Activated CD8-positive, alpha-beta memory T cell treated with anti-CD3 and anti-CD28 coated beads for 1 hour (primary cell): ENCODE measurements at regions not wholly inside any gene's neighbourhood (a gene's known extent, or its start where the extent isn't known, plus 50 kb on each side); places are given as distances from the start of the nearest gene placed in this dataset.

Experiments
- DNase-seq, 2 donors: peaks; one replicate each; pipeline ENCODE4 v3.0.0-alpha.2; 2020; ENCODE audit warnings: low read depth in 1 of 2; ENCODE audit errors: extremely low read depth in 1 of 2

- DNase-seq: no peak
Measured at GRCh38 chrY:7465185-7465621, 553.7 kb upstream of the AMELY start.

- no peak for DNase-seq
Measured at GRCh38 chrY:7464742-7465141, 553.2 kb upstream of the AMELY start.

- no peak for DNase-seq
Measured at GRCh38 chrY:7463711-7464110, 552.2 kb upstream of the AMELY start.

DNA sequence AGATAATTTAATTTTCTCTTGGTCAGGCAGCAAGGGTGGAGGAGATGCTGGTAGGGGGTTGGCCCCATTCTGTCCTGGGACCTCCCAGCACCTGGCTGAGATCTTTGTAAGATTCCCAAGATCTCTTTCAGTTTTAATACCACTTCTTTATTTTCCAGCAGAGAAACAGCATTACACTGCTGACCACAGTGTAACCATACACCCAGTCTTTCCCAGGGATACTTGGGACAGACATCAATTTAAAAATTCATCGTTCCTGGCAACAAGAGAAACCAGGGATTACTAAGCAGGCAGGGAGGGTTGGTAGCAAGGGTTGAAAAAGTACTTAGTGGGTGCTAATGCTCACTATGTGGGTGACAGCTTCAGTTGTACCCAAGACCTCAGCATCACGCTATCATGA is 551.6 kb upstream of the AMELY start:
- DNase-seq: no peak

DNA sequence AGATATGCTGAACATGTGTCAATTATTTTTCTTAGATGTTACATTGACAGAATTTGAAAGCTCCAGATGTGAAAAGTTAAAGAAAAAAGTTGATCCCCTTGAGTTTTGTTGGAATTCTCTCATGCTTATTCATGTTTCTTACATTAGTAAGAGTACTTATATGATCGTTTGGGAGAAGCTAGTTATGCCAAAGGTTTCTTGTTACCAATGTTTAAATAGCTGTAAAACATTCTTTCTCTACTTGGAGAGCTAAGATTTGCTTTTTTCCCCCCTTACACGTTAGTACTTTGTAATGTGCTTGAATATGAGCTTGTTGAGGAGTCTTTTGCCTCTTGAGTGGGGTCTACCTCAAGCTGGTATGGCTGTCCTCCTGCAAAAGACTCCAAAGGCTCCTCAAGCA is 551.1 kb upstream of the AMELY start:
- no peak for DNase-seq

- no peak for DNase-seq
Measured at GRCh38 chrY:7461873-7462525, 550.4 kb upstream of the AMELY start.

- DNase-seq: no peak
Measured at GRCh38 chrY:7459802-7460201, 548.2 kb upstream of the AMELY start.

DNA sequence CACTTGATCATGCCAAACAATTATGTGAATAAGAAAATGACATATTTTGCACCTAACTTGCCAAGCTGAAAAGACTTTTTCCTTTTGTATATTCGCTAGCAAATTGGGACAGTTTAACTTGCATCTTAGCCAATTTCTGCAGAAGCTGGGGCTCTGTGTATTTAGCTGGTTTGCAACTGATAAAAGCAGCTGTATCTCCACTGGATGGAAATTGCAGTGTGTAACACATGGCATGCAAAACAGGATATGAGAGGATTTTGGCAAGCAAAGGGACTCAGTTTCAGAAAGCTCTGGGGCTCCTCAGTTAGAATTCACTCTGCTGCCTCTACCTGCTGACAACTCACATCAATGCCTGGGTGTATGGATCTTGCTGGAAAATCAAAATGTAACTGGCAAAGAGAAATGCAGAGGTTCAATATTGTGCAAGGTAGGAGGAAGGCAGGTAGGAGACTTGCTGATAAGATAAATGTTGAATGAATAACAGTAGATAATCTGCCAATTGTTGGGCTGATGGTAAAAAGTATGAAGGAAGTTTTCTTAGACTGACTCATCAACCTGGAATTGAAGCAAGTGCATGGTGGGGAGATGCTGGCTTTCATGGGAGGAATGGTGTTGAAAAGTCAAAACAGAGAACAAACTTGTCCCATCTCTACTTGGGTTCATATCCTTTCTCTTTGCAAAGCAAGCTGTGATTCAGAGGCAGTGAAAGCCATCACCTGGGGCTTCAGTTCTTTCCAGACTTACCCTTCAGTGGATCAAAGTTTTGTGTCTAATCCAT is 546.9 kb upstream of the AMELY start:
- DNase-seq: no peak

DNA sequence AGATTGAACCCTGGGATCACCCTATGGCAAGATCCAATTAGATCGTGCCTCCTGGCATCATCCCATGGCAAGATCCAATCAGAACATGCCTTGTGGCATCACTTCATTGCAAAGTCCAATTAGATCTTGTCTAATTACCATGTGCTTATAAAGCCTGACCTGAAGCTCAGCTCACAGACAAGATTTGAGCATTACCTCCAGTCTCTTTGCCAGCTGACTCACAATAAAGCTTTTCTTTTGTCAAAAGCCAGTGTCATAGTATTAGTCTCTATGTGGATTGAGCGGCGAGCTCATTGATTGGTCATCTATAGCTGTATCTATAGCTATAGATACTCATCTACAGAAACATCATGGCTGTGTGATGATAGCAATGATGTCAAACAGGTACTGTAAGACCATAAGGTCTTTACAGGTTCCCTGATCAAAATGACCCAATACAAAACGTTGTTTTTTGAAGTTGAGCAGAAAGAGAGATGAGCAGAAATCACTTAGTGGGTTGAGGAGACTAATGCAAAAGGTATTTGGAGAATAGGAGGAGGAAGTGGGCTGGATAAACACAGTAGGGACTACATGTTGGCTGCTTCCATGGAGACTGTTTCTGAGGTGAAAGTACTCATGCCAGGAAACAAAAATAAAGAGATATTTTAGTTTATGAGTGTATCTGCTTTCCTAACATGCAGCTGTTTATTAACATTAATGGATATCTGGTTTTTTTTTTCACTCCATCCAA is 545.9 kb upstream of the AMELY start:
- no peak for DNase-seq

- no peak for DNase-seq
Measured at GRCh38 chrY:7455626-7456025, 544.1 kb upstream of the AMELY start.

GRCh38 chrY:7453336-7453735 is 541.8 kb upstream of the AMELY start:
- no peak for DNase-seq

GRCh38 chrY:7452246-7452645 is 540.7 kb upstream of the AMELY start:
- no peak for DNase-seq

GRCh38 chrY:7449860-7450259 is 538.3 kb upstream of the AMELY start:
- no peak for DNase-seq

GRCh38 chrY:7448687-7449086 is 537.1 kb upstream of the AMELY start:
- DNase-seq: no peak

- DNase-seq: no peak
Measured at GRCh38 chrY:7447881-7448516, 536.4 kb upstream of the AMELY start.

- DNase-seq: no peak
Measured at GRCh38 chrY:7444141-7444540, 532.6 kb upstream of the AMELY start.

GRCh38 chrY:7440796-7441530 is 529.4 kb upstream of the AMELY start:
- no peak for DNase-seq

GRCh38 chrY:7437086-7437485 is 525.5 kb upstream of the AMELY start:
- no peak for DNase-seq

GRCh38 chrY:7433817-7434809 is 522.6 kb upstream of the AMELY start:
- DNase-seq: no peak

- DNase-seq: no peak
Measured at GRCh38 chrY:7419165-7419564, 507.6 kb upstream of the AMELY start.
